Hypothalamus (tissue), 51 donors: ENCODE measurements at regions not wholly inside any gene's neighbourhood (a gene's known extent, or its start where the extent isn't known, plus 50 kb on each side); places are given as distances from the start of the nearest gene placed in this dataset.
"Not testable (repeated sequence)": the region's sequence is repeated elsewhere in the genome, so short reads cannot be mapped to it uniquely, and the experiment has no call there.

ENCODE experiments used
- DNase-seq, 51 donors: peaks; one replicate each; lab custom pipeline; 2025; lab: John Stamatoyannopoulos, UW

GRCh38 chr7:67358316-67358715 is 361.7 kb downstream of the TYW1 start:
- not testable (repeated sequence) for DNase-seq

- DNase-seq = not testable (repeated sequence)
Measured at GRCh38 chr7:67358738-67359137, 362.1 kb downstream of the TYW1 start.

GRCh38 chr7:67359900-67360299 is 363.3 kb downstream of the TYW1 start:
- DNase-seq = no peak

DNA sequence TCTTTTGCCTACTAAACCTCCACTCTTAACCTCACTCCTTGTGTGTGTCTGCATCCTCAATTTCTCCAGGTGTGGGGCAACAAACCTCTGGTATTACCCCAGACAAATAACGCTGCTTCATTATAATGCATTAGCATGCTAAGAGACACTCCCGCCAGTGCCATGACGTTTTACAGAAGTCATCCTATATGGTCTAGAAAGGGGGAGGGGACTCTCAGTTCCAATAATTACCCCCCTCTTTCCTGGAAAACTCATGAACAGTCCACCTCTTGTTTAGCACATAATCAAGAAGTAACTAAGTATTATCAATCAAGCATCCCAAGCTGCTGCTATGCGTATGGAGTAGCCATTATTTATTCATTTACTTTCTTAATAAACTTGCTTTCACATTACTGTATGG is 364.5 kb downstream of the TYW1 start:
- no peak for DNase-seq

- DNase-seq = no peak
Measured at GRCh38 chr7:67364441-67365017, 367.9 kb downstream of the TYW1 start.

DNA sequence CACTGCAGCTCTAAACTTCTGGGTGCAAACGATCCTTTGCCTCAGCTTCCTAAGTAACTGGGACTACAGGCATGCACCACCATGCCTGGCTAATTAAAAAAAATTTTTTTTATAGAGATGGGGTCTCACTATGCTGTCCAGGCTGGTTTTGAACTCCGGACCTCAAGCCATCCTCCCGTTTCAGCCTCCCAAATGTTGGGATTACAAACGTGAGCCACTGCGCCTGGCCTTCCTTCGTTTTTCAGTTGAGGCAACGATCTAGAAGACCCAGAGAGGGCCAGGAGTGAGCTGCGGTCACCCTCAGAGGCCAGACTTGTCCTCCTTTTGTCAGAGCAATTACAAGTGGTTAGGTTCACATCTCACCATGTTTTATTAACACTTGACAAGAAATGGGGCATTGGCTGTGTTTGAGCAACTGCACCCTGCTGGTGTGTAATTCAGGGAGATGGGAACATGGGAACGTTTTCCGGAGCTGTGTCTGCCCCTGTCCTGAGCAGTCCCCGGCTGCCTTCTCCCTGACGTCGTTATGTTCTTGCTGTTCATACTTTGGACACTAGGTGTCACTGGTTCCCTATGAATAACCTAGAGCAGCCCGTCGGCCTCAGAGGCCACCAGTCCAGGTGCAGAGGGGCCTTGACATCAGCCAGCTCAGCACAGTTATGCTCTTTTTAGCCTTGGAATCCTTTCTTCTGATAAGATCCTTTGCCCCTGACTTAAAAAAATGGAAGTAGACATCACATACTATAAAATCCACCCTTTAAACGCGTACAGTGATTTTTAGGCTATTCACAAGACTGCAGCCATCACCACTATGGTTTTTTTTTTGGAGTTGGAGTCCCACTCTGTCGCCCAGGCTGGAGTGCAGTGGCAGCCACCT is 375.0 kb downstream of the TYW1 start:
- DNase-seq = peak in 40 of 51 donors; percentile 0 to 65 (median 17)

DNA sequence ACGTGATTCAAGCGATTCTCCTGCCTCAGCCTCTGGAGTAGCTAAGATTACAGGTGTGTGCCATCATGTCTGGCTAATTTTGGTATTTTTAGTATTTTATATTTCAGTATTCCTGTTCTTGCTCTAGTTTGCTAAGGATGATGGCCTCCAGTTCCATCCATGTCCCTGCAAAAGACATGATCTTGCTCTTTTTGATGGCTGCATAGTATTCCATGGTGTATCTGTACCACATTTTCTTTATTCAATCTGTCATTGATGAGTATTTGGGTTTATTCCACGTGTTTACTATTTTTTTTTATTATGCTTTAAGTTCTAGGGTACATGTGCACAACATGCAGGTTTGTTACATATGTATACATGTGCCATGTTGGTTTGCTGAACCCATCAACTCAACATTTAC is 376.8 kb downstream of the TYW1 start:
- not testable (repeated sequence) for DNase-seq

DNA sequence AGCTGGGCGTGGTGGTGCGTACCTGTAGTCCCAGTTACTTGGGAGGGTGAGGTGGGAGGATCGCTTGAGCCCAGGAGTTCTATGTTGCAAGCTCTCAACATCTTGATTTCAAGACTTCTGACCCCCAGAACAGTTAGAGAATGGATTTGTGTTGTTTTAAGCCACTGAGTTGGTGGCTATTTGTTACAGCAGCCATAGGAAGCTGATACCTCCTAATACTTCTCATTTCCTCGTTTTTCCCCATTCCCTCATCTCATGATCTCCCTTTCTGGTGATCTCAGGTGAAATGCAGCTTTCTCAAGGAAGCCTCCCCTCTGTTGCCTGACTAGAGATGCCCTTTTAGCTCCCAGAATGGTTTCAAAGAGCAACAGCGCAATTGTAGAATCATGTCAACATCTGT is 378.8 kb downstream of the TYW1 start:
- DNase-seq = no peak

DNA sequence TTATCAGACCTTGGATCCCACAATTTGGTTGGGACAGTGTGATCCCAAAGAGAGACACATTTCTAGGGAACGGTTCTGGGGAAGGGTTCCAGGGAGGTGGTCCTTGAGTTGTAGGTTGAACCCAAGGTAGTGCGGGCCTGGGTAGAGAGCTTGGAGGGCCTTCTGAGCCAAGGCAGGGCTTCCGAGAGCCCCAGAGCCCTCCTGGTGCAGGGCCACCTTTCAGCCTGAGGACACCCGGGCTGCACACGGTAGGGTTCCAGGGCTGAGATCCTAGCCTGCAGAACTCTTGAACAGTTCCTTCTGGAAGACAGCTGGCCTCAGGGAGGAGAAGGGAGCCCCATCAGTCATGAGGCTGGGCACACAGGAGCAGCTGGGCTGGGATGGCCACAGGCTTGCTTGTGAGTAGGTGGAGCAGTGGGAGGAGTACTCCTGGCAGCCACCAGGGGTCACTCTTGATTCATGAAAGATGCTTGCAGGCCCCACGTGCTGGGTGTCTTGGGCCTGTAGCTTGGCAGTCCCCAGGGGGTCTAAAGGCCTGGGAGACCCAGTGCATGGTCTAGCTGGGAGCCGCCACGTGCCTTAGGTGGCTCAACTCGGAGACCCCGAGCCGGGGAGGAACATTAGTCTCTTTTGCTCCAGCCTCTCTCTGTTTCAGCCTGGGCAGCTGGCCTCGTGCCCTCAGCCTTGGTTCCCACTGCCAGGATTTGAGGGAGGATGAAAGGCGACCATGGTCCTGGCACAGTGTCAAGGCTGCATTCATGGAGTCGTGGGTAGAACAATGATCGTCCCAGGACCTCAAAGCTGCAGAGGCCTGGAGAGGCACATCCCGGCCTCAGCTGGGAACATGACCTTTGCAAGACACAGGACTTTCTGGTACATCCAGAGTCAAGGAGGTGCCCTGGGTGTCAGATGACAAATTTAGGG is 381.6 kb downstream of the TYW1 start:
- peak in 50 of 51 donors; percentile 7 to 78 (median 47) for DNase-seq

- DNase-seq = no peak
Measured at GRCh38 chr7:67380326-67380725, 383.7 kb downstream of the TYW1 start.

GRCh38 chr7:67380858-67381257 is 384.2 kb downstream of the TYW1 start:
- DNase-seq = no peak

GRCh38 chr7:67387851-67388250 is 391.2 kb downstream of the TYW1 start:
- DNase-seq = no peak

DNA sequence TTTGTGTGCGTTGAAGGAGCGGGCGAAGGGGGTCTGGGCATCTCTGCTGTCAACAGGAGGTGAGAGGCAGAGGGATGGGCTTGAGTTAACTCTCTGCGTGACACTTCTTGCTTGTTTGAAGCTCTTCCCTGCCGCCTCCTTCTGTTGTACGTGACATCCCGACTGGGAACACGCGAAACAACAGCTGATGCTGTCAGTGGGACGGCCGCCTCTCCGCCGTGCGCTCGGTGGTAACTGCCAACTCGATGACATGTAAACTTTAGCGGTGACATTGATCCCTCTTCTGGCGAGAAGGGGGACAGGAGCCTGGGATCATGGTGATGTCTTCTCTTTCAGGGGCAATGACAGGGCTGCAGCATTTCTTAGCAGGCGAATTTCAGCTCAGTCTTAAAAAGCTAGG is 394.5 kb downstream of the TYW1 start:
- no peak for DNase-seq

- DNase-seq = no peak
Measured at GRCh38 chr7:67392596-67393438, 396.2 kb downstream of the TYW1 start.

DNA sequence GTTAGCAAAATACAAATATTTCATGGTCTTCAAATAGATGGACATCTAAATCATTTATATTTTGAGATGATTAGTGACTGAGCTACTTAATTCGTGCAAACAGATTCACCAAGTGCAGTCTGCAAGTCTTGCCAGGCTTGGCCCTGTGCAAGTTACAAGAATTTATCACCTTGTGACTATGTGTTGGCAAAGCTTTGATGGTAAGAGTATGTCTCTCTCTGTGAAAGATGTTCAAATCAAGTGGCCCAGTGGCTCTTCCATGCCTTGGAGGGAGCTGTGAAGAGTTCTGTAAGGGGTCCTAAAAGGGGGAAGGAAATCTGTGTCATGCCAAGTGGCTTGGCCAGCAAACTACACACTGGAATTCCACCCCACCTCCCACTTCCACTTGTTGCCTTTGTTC is 397.3 kb downstream of the TYW1 start:
- no peak for DNase-seq

- no peak for DNase-seq
Measured at GRCh38 chr7:67398916-67399315, 402.3 kb downstream of the TYW1 start.

DNA sequence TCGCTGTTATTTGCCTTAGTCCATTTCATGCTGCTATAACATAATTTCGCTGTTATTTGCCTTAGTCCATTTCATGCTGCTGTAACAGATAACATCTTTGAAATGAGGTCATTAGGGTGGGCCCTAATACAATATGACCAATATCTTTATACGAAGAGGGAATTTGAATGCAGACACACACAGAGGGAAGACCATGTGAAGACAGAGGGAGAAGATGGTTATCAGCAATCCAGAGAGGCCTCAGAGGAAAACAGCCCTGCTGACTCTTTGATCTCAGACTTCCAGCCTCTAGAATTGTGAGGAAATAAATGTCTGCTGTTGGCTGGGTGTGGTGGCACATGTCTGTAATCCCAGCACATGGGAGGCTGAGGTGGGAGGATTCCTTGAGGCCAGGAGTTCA is 404.9 kb downstream of the TYW1 start:
- DNase-seq = no peak

DNA sequence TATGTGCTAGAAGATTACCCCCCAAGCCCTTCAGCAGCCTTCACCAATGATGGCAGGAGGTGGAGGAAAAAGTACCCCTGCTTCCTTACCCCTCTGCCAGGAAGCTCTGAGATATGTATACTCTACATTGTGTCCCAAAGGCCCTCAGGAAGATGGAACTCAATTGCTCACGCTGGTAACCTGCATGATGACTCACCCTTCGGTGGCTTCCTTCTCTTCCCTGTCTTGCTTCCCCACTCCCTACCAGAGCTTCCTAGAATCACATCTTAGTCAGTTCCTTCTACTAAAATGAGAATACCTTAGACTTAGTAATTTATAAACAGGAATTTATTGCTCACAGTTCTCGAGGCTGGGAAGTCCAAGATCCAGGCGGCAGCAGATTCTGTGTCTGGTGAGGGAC is 405.6 kb downstream of the TYW1 start:
- DNase-seq = no peak

DNA sequence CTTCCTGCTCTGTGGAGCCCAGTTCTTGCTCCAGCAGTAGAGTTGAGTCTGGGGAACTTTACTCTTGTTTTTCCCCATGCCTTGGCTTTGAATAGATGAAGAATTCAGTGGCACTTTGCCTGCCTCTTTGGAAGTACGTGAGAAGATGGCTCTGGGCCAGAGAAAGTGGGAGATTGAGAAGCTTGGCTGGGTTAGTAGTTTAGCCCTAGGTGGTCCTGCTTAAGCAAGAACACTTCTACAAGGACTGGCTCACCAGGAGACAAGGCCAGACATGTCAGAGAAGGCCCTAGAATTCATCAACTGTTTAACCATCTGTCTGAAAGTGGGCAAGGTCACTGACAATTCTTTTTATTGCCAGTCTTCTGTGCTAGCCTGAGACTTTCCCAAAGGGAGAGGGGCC is 410.3 kb downstream of the TYW1 start:
- peak in 2 of 51 donors; percentile 2 to 8 for DNase-seq

DNA sequence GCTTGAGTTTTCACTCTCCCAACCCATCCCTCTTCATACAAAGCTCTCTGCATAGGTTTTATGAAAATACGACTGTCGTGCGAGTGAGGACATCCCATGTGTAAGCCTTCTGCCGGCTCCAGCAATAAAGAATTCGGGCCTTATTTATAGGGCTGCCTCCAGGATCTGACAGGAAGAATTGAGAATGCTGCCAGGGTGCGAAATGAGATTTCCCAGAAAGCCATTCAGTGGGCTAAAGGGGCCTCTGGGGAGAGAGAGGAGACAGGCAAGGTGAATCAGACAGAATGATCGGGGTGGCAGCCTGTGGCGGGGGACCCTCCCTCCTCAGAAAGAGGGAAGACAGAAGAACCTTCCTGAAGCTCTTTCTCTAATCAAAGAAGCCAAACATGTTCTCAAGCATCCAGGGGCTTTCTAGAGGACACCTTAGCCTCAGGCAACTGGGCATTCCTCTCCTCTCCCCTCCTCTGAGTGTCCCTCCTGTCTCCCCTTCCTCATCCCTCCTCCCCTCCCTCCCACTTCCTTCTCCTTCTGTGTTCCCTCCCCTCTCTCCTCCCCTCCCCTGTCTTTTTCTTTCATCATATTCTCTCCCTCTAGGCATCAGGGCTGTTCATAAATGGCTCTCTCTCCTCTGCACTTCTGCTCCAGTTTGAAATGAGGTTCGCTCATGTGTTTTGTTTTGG is 410.9 kb downstream of the TYW1 start:
- DNase-seq = no peak
